ENCODE measurements at regions not wholly inside any gene's neighbourhood (a gene's known extent, or its start where the extent isn't known, plus 50 kb on each side); places are given as distances from the start of the nearest gene placed in this dataset.
A peak's percentile ranks its signal among the peaks of the same experiment; 100 is the strongest.

GRCh38 chr7:96638669-96639068 is 71.0 kb downstream of the SEM1 start:
- no peak for DNase-seq (ENCODE audit: low spot score)

DNA sequence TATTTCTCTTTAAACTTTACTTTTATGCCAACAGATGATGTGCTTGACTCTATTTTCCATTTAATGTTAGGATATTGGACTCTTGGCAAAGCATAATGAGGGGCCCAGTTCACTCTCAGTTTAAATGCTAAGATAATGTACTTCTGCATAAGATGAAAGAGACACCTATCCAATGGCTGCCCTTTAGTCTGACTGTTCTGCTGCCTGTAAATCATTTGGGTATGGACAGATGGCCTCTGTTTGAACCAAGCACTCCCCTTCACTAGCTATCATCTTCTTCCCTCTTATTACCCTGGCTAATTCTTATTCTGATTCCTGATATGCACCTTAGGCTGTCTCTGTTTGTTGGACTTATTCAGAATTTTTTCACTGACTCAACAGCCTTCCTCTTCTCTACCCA is 72.1 kb downstream of the SEM1 start:
- DNase-seq (ENCODE audit: low spot score) = no peak

DNA sequence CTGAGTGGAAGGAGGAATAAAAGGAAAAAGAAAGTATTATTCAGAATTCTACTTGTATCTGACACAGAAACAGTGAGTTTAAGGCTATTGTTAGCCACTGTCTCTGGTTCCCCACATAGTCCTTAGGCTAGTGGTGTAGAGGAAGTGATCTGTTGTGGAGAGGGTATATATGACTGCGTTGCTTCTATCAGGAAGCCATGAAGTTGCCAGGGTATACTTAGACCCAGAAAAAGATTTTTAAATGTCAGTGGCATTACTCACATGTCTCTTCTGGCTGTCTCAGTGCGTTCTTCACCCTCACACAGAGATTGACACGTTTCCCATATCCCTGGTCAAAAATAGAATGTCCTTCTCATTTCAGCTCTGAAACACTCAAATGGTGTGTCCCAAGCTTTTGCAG is 72.7 kb downstream of the SEM1 start:
- no peak for DNase-seq (ENCODE audit: low spot score)

- no peak for DNase-seq (ENCODE audit: low spot score)
These were observed 73.2 kb downstream of the SEM1 start for GRCh38 chr7:96636342-96636860.

DNA sequence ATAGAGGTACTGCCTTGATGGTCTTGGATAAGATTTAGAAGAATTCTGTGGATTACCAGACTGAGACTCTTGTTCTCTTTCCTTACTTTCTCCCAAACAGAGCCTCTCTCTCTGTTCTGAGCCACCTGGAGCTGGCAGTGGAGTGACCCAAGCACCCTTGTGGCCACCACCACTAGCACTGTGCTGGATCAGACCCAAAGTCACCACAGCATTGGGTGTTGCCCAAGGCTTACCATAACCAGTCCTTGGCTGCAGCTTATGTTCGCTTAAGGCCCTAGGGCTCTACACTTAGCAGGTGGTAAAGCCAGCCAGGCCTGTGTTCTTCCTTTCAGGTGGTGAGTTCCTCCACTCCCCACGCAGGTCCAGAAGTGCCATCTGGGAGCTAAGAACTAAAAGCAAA is 79.8 kb downstream of the SEM1 start:
- DNase-seq (ENCODE audit: low spot score) = no peak

DNA sequence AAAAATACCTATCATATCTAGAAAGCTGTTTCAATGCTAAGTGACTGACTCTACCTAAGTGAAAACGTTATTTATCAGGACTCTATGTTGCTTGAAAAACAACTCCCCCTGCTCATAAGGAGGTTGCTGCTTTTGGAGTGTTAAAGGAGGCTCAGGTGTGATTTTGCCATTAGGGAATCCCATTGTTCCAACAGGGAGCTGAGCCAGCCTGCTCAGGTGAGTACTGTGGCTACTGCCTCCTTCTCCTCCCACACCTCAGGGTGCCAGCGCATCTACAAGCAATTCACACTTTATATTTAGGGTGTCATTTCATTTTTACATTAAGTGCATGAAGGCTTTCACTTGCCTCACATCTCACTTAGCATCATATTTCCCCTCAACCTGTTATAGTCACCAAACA is 84.7 kb downstream of the SEM1 start:
- no peak for DNase-seq (ENCODE audit: low spot score)

DNA sequence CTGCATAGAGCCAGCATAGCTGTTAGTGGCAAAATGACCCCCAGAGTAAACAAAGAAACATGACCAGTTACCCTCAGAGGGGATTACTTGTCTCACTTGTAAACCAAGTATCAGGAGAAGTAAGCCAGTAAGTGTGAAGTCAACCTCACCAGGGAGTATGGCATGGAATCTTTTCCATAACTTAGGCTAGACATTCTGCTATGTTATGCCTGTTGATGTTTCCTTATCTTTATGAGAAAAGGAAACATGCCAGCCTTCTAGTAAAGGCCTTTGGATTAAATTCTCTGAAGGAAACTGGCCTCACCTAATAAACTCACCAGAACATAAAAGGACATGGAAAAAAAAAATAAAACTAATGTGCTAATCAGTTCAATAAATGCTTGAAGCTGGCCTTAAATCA is 87.7 kb downstream of the SEM1 start:
- no peak for DNase-seq (ENCODE audit: low spot score)

GRCh38 chr7:96614154-96614867 is 95.3 kb downstream of the SEM1 start:
- DNase-seq (ENCODE audit: low spot score) = no peak

DNA sequence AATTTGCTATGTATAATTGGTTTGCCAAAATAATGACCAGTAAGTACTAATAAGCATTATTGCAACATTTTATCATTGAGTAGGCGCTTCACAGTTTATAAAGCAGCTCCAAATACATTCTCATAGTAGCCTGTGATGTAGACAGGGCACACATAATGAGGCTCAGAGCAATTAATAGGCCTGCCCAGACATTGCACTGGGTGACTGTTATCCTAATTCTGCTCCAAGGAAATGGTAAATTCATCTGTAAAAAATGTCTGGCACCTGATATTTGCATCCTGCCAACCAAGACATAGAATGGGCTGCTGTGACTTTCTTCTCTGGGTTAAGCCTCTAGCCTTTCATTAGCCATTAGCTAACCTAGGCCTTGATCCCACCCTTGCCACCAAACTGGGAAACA is 97.6 kb downstream of the SEM1 start:
- no peak for DNase-seq (ENCODE audit: low spot score)

DNA sequence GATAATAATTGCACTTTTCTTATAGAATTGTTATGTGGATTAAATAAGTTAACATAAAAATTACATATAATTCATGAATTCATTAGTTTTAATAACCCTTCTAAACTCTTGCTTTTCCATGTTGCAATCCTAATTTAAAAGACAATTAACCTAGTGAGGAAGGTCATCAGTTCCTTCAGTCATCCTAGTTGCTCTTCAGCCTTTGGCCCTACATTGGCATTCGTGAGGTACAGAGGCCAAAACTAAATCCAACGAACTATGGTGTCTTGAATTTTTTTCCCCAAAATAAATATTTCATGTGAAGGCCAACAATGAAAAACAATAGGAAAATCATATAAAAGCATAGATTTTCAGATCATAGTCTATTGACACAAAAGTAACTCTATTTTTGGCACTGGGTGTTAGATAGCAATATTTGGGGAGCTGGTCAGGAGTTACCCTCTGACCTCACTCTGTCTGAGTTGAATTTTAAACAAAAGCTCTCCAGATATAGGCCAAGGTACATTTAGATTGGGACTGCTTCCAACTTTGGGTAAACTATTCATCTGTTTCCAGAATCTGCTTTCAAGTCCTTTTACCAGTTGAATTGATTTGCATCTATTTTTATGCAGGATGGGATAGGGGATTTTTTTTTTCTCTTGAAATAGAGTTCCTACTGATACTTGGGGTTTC is 104.5 kb downstream of the SEM1 start:
- no peak for DNase-seq (ENCODE audit: low spot score)

DNA sequence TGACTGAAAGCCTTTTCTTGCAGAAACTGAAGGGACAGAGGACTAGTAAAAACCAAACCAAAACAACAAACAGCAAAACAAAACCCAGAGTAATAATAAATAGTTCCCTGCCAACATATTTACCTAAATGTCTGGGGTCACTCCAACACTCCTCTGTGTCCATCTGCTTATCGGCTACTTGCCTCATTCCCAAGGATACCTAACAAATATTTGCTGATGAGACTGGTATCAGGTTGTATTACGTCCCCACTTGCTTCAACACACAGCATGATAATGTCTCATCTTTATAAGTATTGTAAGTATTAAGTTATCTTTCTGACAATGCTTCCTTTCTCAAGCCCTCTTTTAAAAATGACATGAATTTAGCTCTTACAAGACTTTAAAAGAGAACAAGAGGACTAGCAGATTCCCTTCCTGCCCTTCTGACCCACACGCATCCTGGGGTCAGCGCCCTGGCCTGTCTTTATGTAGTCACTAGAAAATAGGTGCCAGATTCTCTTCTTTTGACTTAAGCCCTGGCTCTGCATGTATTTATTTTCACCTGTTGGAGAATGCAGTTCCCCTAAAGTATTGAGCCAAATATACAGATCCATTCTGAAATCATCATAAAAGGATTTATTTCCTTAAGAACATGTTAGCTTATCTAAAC is 110.2 kb downstream of the SEM1 start:
- peak; percentile 13 for DNase-seq (ENCODE audit: low spot score)

DNA sequence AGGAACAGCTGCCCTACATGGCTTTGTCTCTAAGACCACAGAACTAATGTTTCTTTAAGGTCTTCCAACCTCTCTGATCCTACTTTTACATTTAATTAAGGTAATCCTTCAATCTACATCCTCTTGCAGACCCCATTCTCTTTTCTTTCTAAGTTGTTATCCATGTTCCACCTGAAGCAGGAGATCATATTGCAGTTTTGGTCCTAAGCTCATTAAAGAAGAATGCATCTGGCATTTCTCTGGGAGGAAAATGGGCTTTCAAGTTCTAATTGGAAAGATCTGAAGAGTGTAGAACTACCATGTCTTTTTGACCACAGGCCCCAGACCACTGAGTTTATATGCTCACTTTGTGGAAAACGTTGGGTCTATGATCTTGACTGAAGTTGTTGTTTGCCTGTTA is 111.2 kb downstream of the SEM1 start:
- DNase-seq (ENCODE audit: low spot score) = peak; percentile 93

- DNase-seq (ENCODE audit: low spot score) = peak; percentile 54
These were observed 113.4 kb downstream of the SEM1 start for GRCh38 chr7:96596120-96596826.

GRCh38 chr7:96591900-96592676 is 117.6 kb downstream of the SEM1 start:
- no peak for DNase-seq (ENCODE audit: low spot score)

DNA sequence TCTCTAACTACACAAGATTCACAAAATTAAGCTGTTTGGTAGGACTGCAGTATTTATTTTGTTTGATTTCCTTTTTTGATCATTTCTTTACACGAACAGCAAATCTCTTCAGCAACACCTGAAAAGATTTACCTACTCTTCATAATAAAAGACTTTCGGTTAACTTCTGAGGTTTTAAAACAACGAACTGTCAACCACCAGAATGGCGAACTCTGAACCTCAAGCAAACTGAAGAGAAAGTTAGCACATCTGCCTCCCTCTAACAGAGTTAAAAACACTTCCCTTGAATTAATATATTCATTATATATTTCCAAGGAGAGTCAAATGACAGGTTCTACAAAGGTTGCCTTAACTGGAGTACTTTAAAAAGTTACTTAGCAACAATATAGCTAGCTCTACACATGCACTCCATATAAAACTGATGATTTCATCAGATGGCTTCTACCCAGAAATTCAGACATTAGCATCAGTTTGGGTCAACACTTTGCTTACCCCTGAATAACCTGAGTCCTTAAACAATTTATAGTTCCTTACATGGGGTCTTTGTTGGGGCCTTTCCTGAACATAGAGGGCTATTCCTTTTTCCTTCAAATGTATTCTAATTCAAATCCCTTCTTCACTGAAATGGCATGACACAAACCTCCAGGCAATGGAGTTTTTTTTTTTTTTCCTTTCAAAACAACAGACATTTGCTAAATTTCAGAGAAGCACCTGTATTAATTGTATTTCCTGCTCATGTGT is 118.3 kb downstream of the SEM1 start:
- DNase-seq (ENCODE audit: low spot score) = no peak

DNA sequence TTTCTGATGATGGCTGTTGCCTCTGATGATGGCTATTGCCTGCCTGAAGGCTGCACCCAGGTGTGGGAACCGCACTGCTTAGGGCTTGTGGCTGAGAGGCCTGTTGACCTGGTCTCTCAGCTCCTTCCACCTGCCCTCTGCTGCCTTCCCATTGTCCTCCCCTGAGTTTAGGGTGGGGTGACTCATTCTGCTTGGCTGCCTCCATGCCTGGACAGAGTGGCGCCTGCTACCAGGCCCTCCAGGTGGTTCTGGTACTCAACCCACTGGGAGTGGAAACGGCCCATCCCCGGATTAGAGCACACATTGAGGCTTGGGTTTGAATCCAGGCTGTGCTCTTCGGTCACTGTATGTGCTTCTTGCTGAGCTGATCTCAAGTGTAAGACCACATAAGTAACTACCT is 120.6 kb downstream of the SEM1 start:
- no peak for DNase-seq (ENCODE audit: low spot score)

- peak; percentile 86 for DNase-seq (ENCODE audit: low spot score)
These were observed 130.5 kb downstream of the SEM1 start for GRCh38 chr7:96579119-96579518.

DNA sequence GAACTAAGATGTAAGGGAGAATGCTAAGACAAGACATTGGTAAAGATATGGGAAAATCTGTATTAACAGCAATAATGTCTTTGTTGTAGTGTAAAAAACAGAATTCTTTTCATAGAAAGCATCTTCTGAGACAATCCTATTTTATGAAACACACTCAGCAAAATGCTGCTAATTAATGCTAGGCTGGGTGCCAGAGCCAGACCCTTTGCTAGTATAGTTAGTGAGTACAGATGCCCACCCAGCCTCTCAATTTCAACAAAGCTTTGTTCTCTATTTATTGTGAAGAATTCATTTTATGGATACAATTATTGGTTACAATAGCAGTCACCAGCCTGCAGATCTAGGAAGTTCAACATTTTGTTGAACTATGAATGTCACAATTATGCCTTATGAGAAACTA is 131.0 kb downstream of the SEM1 start:
- DNase-seq (ENCODE audit: low spot score) = no peak

GRCh38 chr7:96563409-96563808 is 146.2 kb downstream of the SEM1 start:
- no peak for DNase-seq (ENCODE audit: low spot score)

DNA sequence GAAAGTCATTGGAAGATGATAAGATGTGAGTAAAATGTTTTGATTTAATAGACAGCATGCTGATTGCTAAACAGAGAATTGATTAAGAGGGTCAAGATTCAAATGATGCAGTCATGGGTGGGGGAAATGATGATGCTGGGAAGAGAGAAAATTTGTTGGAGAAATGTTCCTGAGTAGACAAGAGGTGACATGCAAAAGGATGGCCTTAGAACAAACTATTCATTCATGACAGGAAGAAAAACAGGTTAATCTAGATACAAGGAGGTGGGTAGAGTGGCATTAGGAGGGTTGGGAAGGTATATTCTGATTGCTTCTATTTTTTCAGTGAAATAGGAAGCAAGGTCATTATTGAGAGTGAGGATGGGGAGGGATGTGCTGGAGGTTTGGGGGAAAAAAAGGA is 146.7 kb downstream of the SEM1 start:
- no peak for DNase-seq (ENCODE audit: low spot score)

- no peak for DNase-seq (ENCODE audit: low spot score)
These were observed 147.2 kb downstream of the SEM1 start for GRCh38 chr7:96562458-96562857.

Data from SK-N-DZ (cell line).